Activated CD4-positive, alpha-beta T cell treated with anti-CD3 and anti-CD28 coated beads, Interleukin-2, amount 10 ng/mL, durations not matched to agents 24 days and 14 days (primary cell): ENCODE measurements at regions not wholly inside any gene's neighbourhood (a gene's known extent, or its start where the extent isn't known, plus 50 kb on each side); places are given as distances from the start of the nearest gene placed in this dataset.
"Not testable (repeated sequence)": the region's sequence is repeated elsewhere in the genome, so short reads cannot be mapped to it uniquely, and the experiment has no call there.

Experiments used
- DNase-seq: peaks from one replicate; pipeline ENCODE4 v3.0.0; 2022
- H3K27ac Mint-ChIP-seq: one replicate; pipeline ENCODE4 v1.8.0; 2022; ENCODE audit warnings: mild to moderate bottlenecking, mixed read lengths
- H3K27me3 Mint-ChIP-seq: one replicate; pipeline ENCODE4 v1.8.0; 2022; ENCODE audit warnings: mixed read lengths
- H3K36me3 Mint-ChIP-seq: one replicate; pipeline ENCODE4 v1.8.0; 2022; ENCODE audit warnings: low read depth, mild to moderate bottlenecking, mixed read lengths
- H3K4me1 Mint-ChIP-seq: one replicate; pipeline ENCODE4 v1.8.0; 2021; ENCODE audit warnings: mixed read lengths
- H3K4me3 Mint-ChIP-seq: one replicate; pipeline ENCODE4 v1.8.0; 2022; ENCODE audit warnings: mild to moderate bottlenecking, moderate library complexity, mixed read lengths
- H3K9me3 Mint-ChIP-seq: one replicate; pipeline ENCODE4 v1.8.0; 2021; ENCODE audit warnings: mixed read lengths
- intact Hi-C: fragments of 100-400 bp; cut with micrococcal nuclease; formaldehyde crosslinking; loops from one replicate; pipeline ENCODE4 v1.15.1; 2023

GRCh38 chr6:145551164-145551563 is 184.2 kb downstream of the EPM2A start:
- Mint-ChIP-seq H3K27me3 (no peaks in the 10 kb centered on the region), H3K4me1 (no peaks in the 10 kb centered on the region), H3K4me3 (no peak overlapping the region), H3K27ac (no peak overlapping the region), H3K36me3 (no peaks in the 10 kb centered on the region), H3K9me3 (no peaks in the 10 kb centered on the region)
- no peak for DNase-seq
- intact Hi-C loops: no loop called here

GRCh38 chr6:145555084-145555483 is 180.2 kb downstream of the EPM2A start:
- DNase-seq: no peak
- no peaks in the 10 kb centered on the region for H3K36me3 Mint-ChIP-seq
- H3K9me3 Mint-ChIP-seq: no peaks in the 10 kb centered on the region
- H3K4me1 Mint-ChIP-seq: no peaks in the 10 kb centered on the region
- peaks cover 2% of the 10 kb centered on the region for H3K27me3 Mint-ChIP-seq
- H3K27ac Mint-ChIP-seq: no peak overlapping the region
- intact Hi-C loops: no loop called here
- H3K4me3 Mint-ChIP-seq: no peak overlapping the region

GRCh38 chr6:145557474-145557873 is 177.8 kb downstream of the EPM2A start:
- Mint-ChIP-seq H3K27ac (no peak overlapping the region), H3K9me3 (no peaks in the 10 kb centered on the region), H3K4me3 (no peak overlapping the region), H3K27me3 (peaks cover 2% of the 10 kb centered on the region), H3K36me3 (no peaks in the 10 kb centered on the region), H3K4me1 (no peaks in the 10 kb centered on the region)
- no peak for DNase-seq
- intact Hi-C loops: no loop called here

GRCh38 chr6:145559836-145560235 is 175.5 kb downstream of the EPM2A start:
- Mint-ChIP-seq H3K27ac (no peak overlapping the region), H3K4me3 (no peak overlapping the region), H3K36me3 (no peaks in the 10 kb centered on the region), H3K9me3 (no peaks in the 10 kb centered on the region), H3K27me3 (peaks cover 2% of the 10 kb centered on the region), H3K4me1 (no peaks in the 10 kb centered on the region)
- no peak for DNase-seq
- intact Hi-C loops: no loop called here

GRCh38 chr6:145561095-145562072 is 173.9 kb downstream of the EPM2A start:
- H3K27ac Mint-ChIP-seq: no peak overlapping the region
- intact Hi-C loops: no loop called here
- H3K27me3 Mint-ChIP-seq: peaks cover 2% of the 10 kb centered on the region
- no peak for DNase-seq
- no peaks in the 10 kb centered on the region for H3K4me1 Mint-ChIP-seq
- no peaks in the 10 kb centered on the region for H3K36me3 Mint-ChIP-seq
- H3K4me3 Mint-ChIP-seq: no peak overlapping the region
- no peaks in the 10 kb centered on the region for H3K9me3 Mint-ChIP-seq

GRCh38 chr6:145562771-145563615 is 172.3 kb downstream of the EPM2A start:
- no peaks in the 10 kb centered on the region for H3K27me3 Mint-ChIP-seq
- H3K9me3 Mint-ChIP-seq: no peaks in the 10 kb centered on the region
- DNase-seq: no peak
- no peaks in the 10 kb centered on the region for H3K4me1 Mint-ChIP-seq
- H3K36me3 Mint-ChIP-seq: no peaks in the 10 kb centered on the region
- intact Hi-C loops: no loop called here
- no peak overlapping the region for H3K4me3 Mint-ChIP-seq
- H3K27ac Mint-ChIP-seq: no peak overlapping the region

- intact Hi-C loops: no loop called here
- H3K4me1 Mint-ChIP-seq: no peaks in the 10 kb centered on the region
- H3K27ac Mint-ChIP-seq: no peak overlapping the region
- no peaks in the 10 kb centered on the region for H3K36me3 Mint-ChIP-seq
- H3K9me3 Mint-ChIP-seq: no peaks in the 10 kb centered on the region
- H3K4me3 Mint-ChIP-seq: no peak overlapping the region
- no peak for DNase-seq
- no peaks in the 10 kb centered on the region for H3K27me3 Mint-ChIP-seq
Measured at GRCh38 chr6:145564553-145564952, 170.8 kb downstream of the EPM2A start.

- intact Hi-C loops: no loop called here
- no peak overlapping the region for H3K4me3 Mint-ChIP-seq
- H3K27me3 Mint-ChIP-seq: no peaks in the 10 kb centered on the region
- H3K36me3 Mint-ChIP-seq: no peaks in the 10 kb centered on the region
- H3K9me3 Mint-ChIP-seq: no peaks in the 10 kb centered on the region
- DNase-seq: no peak
- H3K27ac Mint-ChIP-seq: no peak overlapping the region
- H3K4me1 Mint-ChIP-seq: no peaks in the 10 kb centered on the region
Measured at GRCh38 chr6:145567684-145568252, 167.6 kb downstream of the EPM2A start.

GRCh38 chr6:145569140-145569539 is 166.2 kb downstream of the EPM2A start:
- Mint-ChIP-seq H3K27me3 (no peaks in the 10 kb centered on the region), H3K4me3 (no peak overlapping the region), H3K36me3 (no peaks in the 10 kb centered on the region), H3K4me1 (no peaks in the 10 kb centered on the region), H3K9me3 (no peaks in the 10 kb centered on the region), H3K27ac (no peak overlapping the region)
- intact Hi-C loops: no loop called here
- DNase-seq: no peak

- H3K9me3 Mint-ChIP-seq, intact Hi-C loops: not testable (repeated sequence)
Measured at GRCh38 chr6:145570336-145570735, 165.0 kb downstream of the EPM2A start.

GRCh38 chr6:145574269-145574668 is 161.1 kb downstream of the EPM2A start:
- H3K27me3 Mint-ChIP-seq, H3K4me1 Mint-ChIP-seq, H3K27ac Mint-ChIP-seq, H3K36me3 Mint-ChIP-seq, H3K4me3 Mint-ChIP-seq, intact Hi-C loops, DNase-seq, H3K9me3 Mint-ChIP-seq: not testable (repeated sequence)

More at GRCh38 chr6:145570336-145570735, 165.0 kb downstream of the EPM2A start:
- not testable (repeated sequence) for H3K27ac Mint-ChIP-seq, H3K4me3 Mint-ChIP-seq, H3K4me1 Mint-ChIP-seq, H3K36me3 Mint-ChIP-seq, H3K27me3 Mint-ChIP-seq, DNase-seq
